SW480 (cell line): ENCODE measurements at regions not wholly inside any gene's neighbourhood (a gene's known extent, or its start where the extent isn't known, plus 50 kb on each side); places are given as distances from the start of the nearest gene placed in this dataset.
"Not testable (repeated sequence)": the region's sequence is repeated elsewhere in the genome, so short reads cannot be mapped to it uniquely, and the experiment has no call there.

Experiments
- DNase-seq: peaks from one replicate; pipeline ENCODE4 v3.0.0-alpha.2; 2016; ENCODE audit warnings: low spot score

- DNase-seq = no peak
These were observed 492.0 kb downstream of the KIF20B start for GRCh38 chr10:90193240-90193985.

DNA sequence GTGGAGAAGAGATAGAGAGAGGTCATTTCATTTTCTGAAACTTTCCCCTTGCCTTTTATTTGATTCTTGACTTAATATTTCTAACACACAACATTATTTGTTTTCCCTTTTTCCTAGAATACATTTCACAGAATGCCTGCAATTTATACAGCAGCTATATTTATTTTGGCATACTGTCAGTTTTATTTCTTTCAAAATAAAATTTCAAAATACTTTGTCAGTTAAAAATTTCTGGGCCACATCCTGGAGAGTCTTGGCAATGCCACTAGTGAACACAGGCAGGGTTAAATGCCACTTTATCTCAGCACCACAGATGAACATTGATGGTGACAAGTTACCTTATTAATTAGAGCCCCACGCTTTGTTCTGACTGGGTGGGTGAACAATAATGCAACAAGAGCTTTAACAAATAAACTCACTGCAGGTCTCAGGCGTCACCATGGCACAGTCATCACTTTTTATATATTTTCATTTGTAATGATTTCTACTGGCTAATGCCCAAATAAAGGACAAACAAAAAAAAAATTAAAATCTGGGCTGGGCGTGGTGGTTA, 494.0 kb downstream of the KIF20B start:
- DNase-seq = no peak

- DNase-seq = no peak
These were observed 496.4 kb downstream of the KIF20B start for GRCh38 chr10:90197766-90198165.

GRCh38 chr10:90199093-90199492, 497.7 kb downstream of the KIF20B start:
- DNase-seq = no peak

GRCh38 chr10:90199513-90199912, 498.1 kb downstream of the KIF20B start:
- DNase-seq = no peak

GRCh38 chr10:90204131-90204955, 503.0 kb downstream of the KIF20B start:
- no peak for DNase-seq

- DNase-seq = no peak
These were observed 503.5 kb downstream of the KIF20B start for GRCh38 chr10:90204956-90205314.

GRCh38 chr10:90205340-90205739, 503.9 kb downstream of the KIF20B start:
- no peak for DNase-seq

- no peak for DNase-seq
These were observed 512.0 kb downstream of the KIF20B start for GRCh38 chr10:90213346-90213745.

DNA sequence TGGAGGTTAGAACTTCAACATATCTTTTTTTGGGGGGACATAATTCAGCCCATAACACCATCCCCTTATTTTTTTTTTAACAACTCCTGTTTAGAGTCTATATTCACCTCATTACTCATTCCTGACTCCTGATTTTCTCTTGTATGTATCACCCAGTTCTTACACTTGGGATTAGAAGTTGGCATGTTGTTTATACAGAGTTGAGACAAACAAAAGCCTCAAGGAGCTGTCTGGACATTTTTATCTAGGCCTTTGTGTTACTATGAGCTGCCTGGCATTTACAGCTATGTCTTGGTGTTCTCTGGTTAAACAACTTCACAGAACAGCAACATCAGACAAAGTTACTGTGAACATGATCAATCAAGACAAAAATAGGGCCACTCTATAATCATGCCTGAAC, 517.5 kb downstream of the KIF20B start:
- DNase-seq = no peak

DNA sequence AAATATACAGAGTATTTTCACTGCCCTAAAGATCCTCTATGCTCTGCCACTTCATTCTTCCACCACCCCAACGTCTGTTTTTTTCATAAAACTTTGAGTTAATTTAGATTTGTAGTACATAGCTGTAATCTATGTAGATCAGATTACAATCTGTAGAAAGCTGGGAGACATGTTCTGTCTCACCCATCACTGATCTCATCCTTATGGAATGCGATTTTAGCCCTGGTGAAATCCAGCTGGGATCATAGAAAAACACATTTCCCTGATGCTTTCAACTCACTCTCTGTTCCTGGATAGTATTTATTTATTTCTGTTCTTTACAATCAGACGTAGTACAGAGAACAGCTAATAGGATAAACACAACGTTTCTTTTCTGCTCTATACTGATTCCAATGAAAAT, 521.0 kb downstream of the KIF20B start:
- no peak for DNase-seq

DNA sequence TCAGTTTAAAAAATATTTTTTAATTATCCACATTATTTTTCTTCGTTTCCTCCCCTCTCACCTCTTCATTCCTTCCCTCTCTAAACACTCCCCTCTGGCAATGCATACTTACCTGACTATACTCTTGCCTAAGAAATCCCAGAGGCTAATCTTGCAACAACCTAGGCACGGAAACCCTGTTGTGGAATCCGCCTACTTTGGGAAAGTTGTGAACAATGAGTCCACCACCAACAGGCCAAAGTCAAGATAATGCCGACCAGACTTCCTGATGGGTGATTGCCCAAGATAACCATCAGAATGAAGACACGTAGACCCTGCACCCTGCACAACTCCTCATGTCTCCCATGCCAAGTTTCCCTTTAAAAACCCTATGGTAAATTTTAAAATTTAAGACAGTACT, 521.5 kb downstream of the KIF20B start:
- no peak for DNase-seq

DNA sequence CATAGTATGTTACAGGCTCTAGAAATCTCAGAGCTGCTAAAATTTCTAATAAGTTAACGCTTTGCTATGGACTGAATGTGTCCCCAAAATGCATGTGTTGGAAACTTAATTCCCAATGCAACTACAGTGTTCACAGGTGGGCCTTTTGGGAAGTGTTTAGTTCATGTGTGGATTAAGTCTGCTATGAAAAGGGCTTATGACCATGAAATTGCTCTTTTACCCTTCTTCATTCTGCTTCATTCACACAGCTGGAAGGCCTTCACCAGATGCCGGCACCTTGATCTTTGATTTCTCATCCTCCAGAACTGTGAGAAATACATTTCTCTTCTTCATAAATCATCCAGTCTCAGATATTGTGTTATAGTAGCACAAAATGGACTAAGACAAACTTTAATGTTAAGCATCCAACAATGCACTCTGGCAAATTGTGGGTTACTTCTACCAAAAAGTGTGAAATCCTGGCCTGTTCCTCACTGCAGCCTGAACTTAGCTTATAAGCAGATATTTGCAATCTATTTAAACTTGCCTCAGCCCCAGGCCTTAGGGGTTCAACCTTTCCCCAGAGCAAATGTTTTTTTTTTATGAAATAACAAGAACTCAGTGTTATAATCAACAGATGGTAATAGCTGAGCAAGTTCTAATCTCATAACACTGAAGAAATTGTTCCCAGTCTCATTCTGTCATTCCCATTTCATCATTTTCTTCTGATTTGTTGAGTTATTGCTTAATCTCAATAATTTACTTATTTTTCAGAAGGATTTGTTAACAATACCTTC, 523.6 kb downstream of the KIF20B start:
- DNase-seq = no peak

DNA sequence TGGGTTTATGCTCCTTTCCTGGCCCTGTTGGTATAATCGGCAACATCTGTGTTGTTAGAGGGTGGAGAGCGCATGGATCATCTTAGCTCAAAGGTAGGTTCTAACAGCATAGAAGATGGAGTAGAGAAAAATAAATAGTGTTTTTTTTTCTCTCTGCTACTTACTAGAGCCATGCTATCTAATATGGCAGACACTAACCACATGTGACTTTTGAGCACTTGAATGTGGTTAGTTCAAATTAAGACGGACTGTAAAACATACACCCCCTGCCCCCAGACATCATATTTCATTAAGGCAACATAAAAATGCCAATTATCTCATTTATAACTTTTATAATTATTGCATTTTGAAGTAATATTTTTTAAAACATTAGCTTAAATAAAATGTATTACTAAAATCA, 525.1 kb downstream of the KIF20B start:
- DNase-seq = peak; percentile 42

DNA sequence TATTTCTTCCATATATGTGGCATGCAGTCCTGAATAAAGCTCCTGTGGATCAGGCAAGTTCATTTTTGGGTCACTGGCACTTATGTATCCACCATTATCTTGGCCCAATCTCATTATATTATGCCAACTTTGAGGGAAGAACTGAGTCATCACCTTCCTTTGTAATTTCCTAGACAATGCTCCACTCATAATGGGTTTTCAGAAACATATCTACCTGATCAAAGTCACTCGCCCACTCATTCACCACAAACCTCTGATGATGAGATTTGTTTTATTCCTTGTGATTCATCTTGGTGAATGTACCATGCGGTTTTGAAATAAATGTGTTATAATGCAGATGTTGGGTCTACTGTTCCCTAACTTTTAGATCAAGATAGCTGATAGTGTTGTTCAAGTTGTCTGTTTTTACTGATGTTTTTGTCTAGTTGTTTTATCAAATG, 525.8 kb downstream of the KIF20B start:
- DNase-seq = peak; percentile 97

- DNase-seq = peak; percentile 13
These were observed 526.4 kb downstream of the KIF20B start for GRCh38 chr10:90227786-90228185.

DNA sequence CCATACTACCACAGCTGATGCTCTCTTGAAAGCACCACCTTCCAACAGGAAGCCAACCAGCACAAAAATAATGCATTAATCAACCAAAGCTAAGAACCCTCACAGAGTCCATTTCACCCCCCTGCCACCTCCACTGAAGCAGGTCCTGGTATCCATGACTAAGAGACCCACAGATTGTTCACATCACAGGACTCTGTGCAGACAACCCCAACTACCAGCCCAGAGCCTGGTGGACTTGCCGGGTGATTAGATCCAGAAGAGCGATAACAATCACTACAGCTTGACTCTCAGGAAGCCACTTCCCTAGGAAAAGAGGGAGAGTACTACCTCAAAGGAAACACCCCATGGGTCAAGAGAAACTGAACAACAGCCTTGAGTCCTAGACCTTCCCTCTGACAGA, 528.1 kb downstream of the KIF20B start:
- no peak for DNase-seq

- DNase-seq = not testable (repeated sequence)
These were observed 532.4 kb downstream of the KIF20B start for GRCh38 chr10:90233805-90234204.

- DNase-seq = no peak
These were observed 544.2 kb downstream of the KIF20B start for GRCh38 chr10:90245623-90246022.

- not testable (repeated sequence) for DNase-seq
These were observed 549.4 kb downstream of the KIF20B start for GRCh38 chr10:90250784-90251183.

DNA sequence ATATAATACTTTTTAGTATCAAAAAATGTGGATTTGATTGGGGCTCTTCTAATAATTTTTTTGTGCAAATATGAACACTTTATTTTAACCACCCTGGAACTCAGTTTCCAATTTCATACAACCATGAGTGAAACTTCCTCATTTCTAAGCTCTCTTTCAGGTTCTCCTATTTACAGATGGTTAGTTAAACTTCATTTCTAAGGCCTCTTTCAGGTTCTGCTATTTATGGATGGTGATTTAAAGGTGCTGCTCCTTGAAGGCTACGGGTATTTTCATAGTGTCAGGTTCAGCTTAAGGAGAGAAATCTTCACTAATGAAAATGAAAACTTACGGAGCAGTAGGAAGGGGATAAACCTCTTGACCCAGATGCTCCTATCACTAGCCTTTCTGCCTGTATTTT, 568.3 kb downstream of the KIF20B start:
- no peak for DNase-seq

DNA sequence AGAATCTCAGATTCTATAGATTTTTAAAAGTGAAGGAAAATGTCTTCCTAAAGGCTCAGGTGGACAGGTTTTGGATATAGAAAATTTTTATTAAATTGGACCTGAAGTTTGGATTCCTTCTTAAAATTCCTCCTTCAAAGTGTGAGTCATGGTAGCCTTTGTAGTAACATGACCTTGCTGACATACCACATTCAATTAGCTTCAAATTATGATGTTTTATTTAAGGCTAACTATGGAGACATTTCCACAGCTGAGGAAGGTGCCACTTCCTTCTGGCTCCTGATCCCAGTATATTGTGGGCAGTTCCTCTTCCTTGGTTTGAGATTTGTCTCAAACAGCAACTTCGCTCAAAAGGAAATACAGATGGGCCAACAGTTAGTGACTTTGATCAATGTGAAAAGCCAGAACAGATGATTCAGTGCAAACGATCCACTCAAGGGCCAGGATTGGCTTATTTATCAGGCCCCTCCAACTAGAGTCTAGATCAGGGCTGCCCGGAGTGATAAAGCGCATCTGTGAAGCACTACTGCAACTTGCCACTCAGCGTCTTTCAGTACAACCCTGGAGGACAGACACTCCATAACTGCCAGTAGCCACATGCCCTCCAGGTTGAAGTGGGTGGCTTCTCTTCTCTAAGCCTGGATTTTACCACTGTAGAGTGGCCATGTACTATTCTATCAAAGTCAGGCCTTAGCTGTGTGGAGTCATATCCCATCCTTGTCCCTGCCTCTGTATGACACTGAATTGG, 573.5 kb downstream of the KIF20B start:
- DNase-seq = no peak
